CD14-positive monocyte (primary cell): ENCODE measurements at regions not wholly inside any gene's neighbourhood (a gene's known extent, or its start where the extent isn't known, plus 50 kb on each side); places are given as distances from the start of the nearest gene placed in this dataset. TPM values are rescaled to one million over a fixed set of nuclear protein-coding genes. Genes with fewer than 3 reads are reported as not detected.

Experiments used
- DNase-seq, 3 donors: peaks; one replicate each; pipeline ENCODE4 v3.0.0-alpha.2; 2011 to 2022
- H2AFZ ChIP-seq: 2 replicates; pipeline ENCODE4 v1.6.0; 2012; ENCODE audit warnings: mild to moderate bottlenecking, low read depth, low read length, inconsistent platforms; ENCODE audit not compliant: insufficient read depth, poor library complexity, severe bottlenecking
- H3K27ac ChIP-seq, 2 donors: 1 replicate in 1 of 2; 2 replicates in 1 of 2; pipeline ENCODE4 v1.5.1; 2012 to 2013; ENCODE audit warnings: low read length in 2 of 2, control low read depth in 1 of 2, inconsistent platforms in 1 of 2, low read depth in 1 of 2, mild to moderate bottlenecking in 1 of 2
- H3K27me3 ChIP-seq, 2 donors: one replicate each; pipeline versions ENCODE4 v1.6.0 to v1.6.1; 2011 to 2013; ENCODE audit warnings: low read length in 2 of 2; ENCODE audit not compliant: control insufficient read depth in 2 of 2, insufficient read depth in 2 of 2
- H3K36me3 ChIP-seq, 2 donors: replicated peaks in 1 of 2; 1 replicate in 1 of 2; 2 replicates in 1 of 2; pipeline versions ENCODE4 v1.5.1 to v1.6.1; 2012 to 2013; ENCODE audit warnings: low read length in 2 of 2, control low read depth in 1 of 2, inconsistent platforms in 1 of 2, mild to moderate bottlenecking in 1 of 2; ENCODE audit not compliant: insufficient read depth in 2 of 2, control insufficient read depth in 1 of 2
- H3K4me1 ChIP-seq, 2 donors: 1 replicate in 1 of 2; 2 replicates in 1 of 2; pipeline versions ENCODE4 v1.5.1 to v1.6.1; 2012 to 2013; ENCODE audit warnings: low read length in 2 of 2, control low read depth in 1 of 2, inconsistent platforms in 1 of 2, mild to moderate bottlenecking in 1 of 2, moderate library complexity in 1 of 2; ENCODE audit not compliant: insufficient read depth in 2 of 2, control insufficient read depth in 1 of 2
- H3K4me2 ChIP-seq: replicated peaks from 2 replicates; pipeline ENCODE3; 2012; ENCODE audit warnings: low read length, moderate library complexity, mild to moderate bottlenecking; ENCODE audit not compliant: poor library complexity, severe bottlenecking; ENCODE audit errors: extremely low read depth
- H3K4me3 ChIP-seq, 3 experiments: fragments of 200-600 bp in 1 of 3; sonication (generic) in 1 of 3; replicated peaks in 1 of 3; 1 replicate in 2 of 3; 2 replicates in 1 of 3; pipeline ENCODE4 v1.5.1; 2011 to 2013; ENCODE audit warnings: low read length in 3 of 3, mild to moderate bottlenecking in 3 of 3, control low read depth in 2 of 3, low read depth in 2 of 3, inconsistent platforms in 1 of 3, moderate library complexity in 1 of 3
- H3K79me2 ChIP-seq: 2 replicates; pipeline ENCODE4 v1.6.0; 2012; ENCODE audit warnings: mild to moderate bottlenecking, control low read depth, inconsistent platforms, low read length, moderate library complexity; ENCODE audit not compliant: insufficient read depth
- H3K9ac ChIP-seq: 2 replicates; pipeline ENCODE4 v1.6.0; 2017; ENCODE audit warnings: low read length, mild to moderate bottlenecking; ENCODE audit not compliant: insufficient read depth, poor library complexity, severe bottlenecking
- H3K9me3 ChIP-seq, 2 donors: replicated peaks in 1 of 2; 1 replicate in 1 of 2; 2 replicates in 1 of 2; pipeline versions ENCODE4 v1.5.1 to v1.6.1; 2012 to 2013; ENCODE audit warnings: low read length in 2 of 2, control low read depth in 1 of 2; ENCODE audit not compliant: control insufficient read depth in 1 of 2, insufficient read depth in 1 of 2
- H4K20me1 ChIP-seq: 2 replicates; pipeline ENCODE4 v1.6.0; 2012; ENCODE audit warnings: mild to moderate bottlenecking, low read length, control low read depth, moderate library complexity; ENCODE audit not compliant: insufficient read depth
- H3K27ac Mint-ChIP-seq, 7 donors: one replicate each; pipeline ENCODE4 v1.8.0; 2020; ENCODE audit warnings: mild to moderate bottlenecking in 7 of 7, mixed read lengths in 7 of 7, moderate library complexity in 6 of 7, inconsistent platforms in 2 of 7
- H3K27me3 Mint-ChIP-seq, 3 donors: one replicate each; pipeline ENCODE4 v1.8.0; 2021 to 2022; ENCODE audit warnings: low read depth in 3 of 3, mild to moderate bottlenecking in 3 of 3, mixed read lengths in 3 of 3, moderate library complexity in 3 of 3, inconsistent platforms in 1 of 3
- H3K36me3 Mint-ChIP-seq, 2 donors: one replicate each; pipeline ENCODE4 v1.8.0; 2020; ENCODE audit warnings: mixed read lengths in 2 of 2, inconsistent platforms in 1 of 2, mild to moderate bottlenecking in 1 of 2
- H3K4me1 Mint-ChIP-seq: one replicate; pipeline ENCODE4 v1.8.0; 2020; ENCODE audit warnings: mild to moderate bottlenecking, mixed read lengths
- H3K4me3 Mint-ChIP-seq, 2 donors: one replicate each; pipeline ENCODE4 v1.8.0; 2020; ENCODE audit warnings: mild to moderate bottlenecking in 2 of 2, mixed read lengths in 2 of 2, moderate library complexity in 1 of 2
- H3K9me3 Mint-ChIP-seq, 7 donors: one replicate each; pipeline ENCODE4 v1.8.0; 2020 to 2022; ENCODE audit warnings: mixed read lengths in 7 of 7, mild to moderate bottlenecking in 6 of 7, moderate library complexity in 6 of 7, inconsistent platforms in 2 of 7
- WGBS: methylation state at CpG from one replicate; pipeline ENCODE4 v1.1.5; 2013; ENCODE audit warnings: missing lambda C conversion rate; ENCODE audit not compliant: insufficient coverage; 5-methylcytosine and 5-hydroxymethylcytosine counted together
- intact Hi-C, 2 donors: fragments of 100-400 bp; cut with micrococcal nuclease; formaldehyde crosslinking; loops; one replicate each; pipeline versions ENCODE4 v1.15.0 to v1.15.1; 2023
- small RNA-seq: library from RNA; depleted of rRNA; stranded (forward); fragments of <200 nt; gene quantifications from one replicate; pipeline ENCODE3, GENCODE V24; 2012; ENCODE audit warnings: low read depth; ENCODE audit not compliant: insufficient read length
- TF ChIP-seq, protein P1 (sequence below): fragments of 200-600 bp; IDR thresholded peaks from one replicate; pipeline ENCODE4 v1.8.0; 2022; ENCODE audit warnings: antibody characterized with exemption, mild to moderate bottlenecking

DNA sequence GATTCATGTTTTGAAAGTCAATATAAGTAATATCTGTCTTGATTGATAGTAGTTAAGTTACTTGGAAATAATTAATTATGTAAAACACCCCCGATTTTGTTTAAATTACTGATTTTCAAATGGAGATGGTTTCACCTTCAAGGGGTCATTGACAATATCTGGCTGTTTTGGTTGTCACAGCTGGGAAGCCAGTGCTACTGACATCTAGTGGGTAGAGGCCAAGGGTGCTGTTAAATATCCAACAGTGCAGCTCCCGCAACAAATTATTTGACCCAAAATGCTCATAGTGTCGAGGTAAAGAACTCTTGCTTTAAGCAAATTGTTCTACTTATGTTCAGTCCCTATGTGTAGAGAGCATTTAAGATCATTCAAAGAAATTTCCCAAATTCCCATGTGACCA is 50.6 kb upstream of the PCDH20 start:
- Histone ChIP-seq H3K9ac (no peak overlapping the region), H4K20me1 (no peaks in the 10 kb centered on the region), H3K79me2 (no peaks in the 10 kb centered on the region), H3K4me2 (no peak overlapping the region), H3K27ac (no peak overlapping the region), H3K4me3 (no peak overlapping the region), H2AFZ (no peak overlapping the region), H3K36me3 (no peaks in the 10 kb centered on the region), H3K4me1 (no peaks in the 10 kb centered on the region), H3K27me3 (no peaks in the 10 kb centered on the region), H3K9me3 (no peaks in the 10 kb centered on the region)
- Mint-ChIP-seq H3K9me3 (no peaks in the 10 kb centered on the region), H3K27me3 (no peaks in the 10 kb centered on the region), H3K27ac (no peak overlapping the region), H3K36me3 (no peaks in the 10 kb centered on the region), H3K4me1 (no peaks in the 10 kb centered on the region), H3K4me3 (no peak overlapping the region)
- WGBS, result 75% methylated on average over 2 of the region's 3 CpGs
- TF ChIP-seq, protein P1, sequence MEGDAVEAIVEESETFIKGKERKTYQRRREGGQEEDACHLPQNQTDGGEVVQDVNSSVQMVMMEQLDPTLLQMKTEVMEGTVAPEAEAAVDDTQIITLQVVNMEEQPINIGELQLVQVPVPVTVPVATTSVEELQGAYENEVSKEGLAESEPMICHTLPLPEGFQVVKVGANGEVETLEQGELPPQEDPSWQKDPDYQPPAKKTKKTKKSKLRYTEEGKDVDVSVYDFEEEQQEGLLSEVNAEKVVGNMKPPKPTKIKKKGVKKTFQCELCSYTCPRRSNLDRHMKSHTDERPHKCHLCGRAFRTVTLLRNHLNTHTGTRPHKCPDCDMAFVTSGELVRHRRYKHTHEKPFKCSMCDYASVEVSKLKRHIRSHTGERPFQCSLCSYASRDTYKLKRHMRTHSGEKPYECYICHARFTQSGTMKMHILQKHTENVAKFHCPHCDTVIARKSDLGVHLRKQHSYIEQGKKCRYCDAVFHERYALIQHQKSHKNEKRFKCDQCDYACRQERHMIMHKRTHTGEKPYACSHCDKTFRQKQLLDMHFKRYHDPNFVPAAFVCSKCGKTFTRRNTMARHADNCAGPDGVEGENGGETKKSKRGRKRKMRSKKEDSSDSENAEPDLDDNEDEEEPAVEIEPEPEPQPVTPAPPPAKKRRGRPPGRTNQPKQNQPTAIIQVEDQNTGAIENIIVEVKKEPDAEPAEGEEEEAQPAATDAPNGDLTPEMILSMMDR, result no peak
- intact Hi-C loops, result no loop called here
- no peak for DNase-seq

Small RNA genes in the stretch of these regions (small RNA-seq; reads per million reads assigned to genes)
- gene AL353765.1 (not detected), gene AL356102.1 (not detected), gene MIR4704 (not detected), gene MIR548X2 (not detected), gene RNU6-81P (not detected)
